Mesothelial cell of epicardium (in vitro differentiated cells): ENCODE measurements at regions not wholly inside any gene's neighbourhood (a gene's known extent, or its start where the extent isn't known, plus 50 kb on each side); places are given as distances from the start of the nearest gene placed in this dataset.

Experiments
- DNase-seq, 2 experiments: peaks; one replicate each; pipeline ENCODE4 v3.0.0; 2021; ENCODE audit warnings: low spot score in 2 of 2; ENCODE audit not compliant: unreplicated experiment in 2 of 2
- H3K27ac Mint-ChIP-seq: 2 replicates; pipeline ENCODE4 v1.8.0; 2021; ENCODE audit warnings: mixed read lengths
- H3K27me3 Mint-ChIP-seq: 2 replicates; pipeline ENCODE4 v1.8.0; 2021; ENCODE audit warnings: low read depth, mixed read lengths
- H3K36me3 Mint-ChIP-seq: 2 replicates; pipeline ENCODE4 v1.8.0; 2021; ENCODE audit warnings: mixed read lengths
- H3K4me1 Mint-ChIP-seq: 2 replicates; pipeline ENCODE4 v1.8.0; 2021; ENCODE audit warnings: mixed read lengths
- H3K4me3 Mint-ChIP-seq: 2 replicates; pipeline ENCODE4 v1.8.0; 2021; ENCODE audit warnings: mild to moderate bottlenecking, moderate library complexity, mixed read lengths
- H3K9me3 Mint-ChIP-seq: 2 replicates; pipeline ENCODE4 v1.8.0; 2021; ENCODE audit warnings: mixed read lengths
- CTCF ChIP-seq: fragments of 200-600 bp; sonication (generic); IDR thresholded peaks from one replicate; pipeline ENCODE4 v1.5.0; 2021; ENCODE audit warnings: antibody characterized with exemption; ENCODE audit not compliant: unreplicated experiment

- no peak overlapping the region for H3K27ac Mint-ChIP-seq
Measured at GRCh38 chr2:181367411-181367810, 89.8 kb upstream of the ITGA4 start.

GRCh38 chr2:181367906-181368435, 89.2 kb upstream of the ITGA4 start:
- Mint-ChIP-seq H3K27ac (no peak overlapping the region), H3K4me3 (no peak overlapping the region), H3K9me3 (no peaks in the 10 kb centered on the region), H3K27me3 (no peaks in the 10 kb centered on the region), H3K4me1 (peaks cover 11% of the 10 kb centered on the region), H3K36me3 (no peaks in the 10 kb centered on the region)
- no peak for TF ChIP-seq CTCF
- no peak for DNase-seq

More at GRCh38 chr2:181367411-181367810, 89.8 kb upstream of the ITGA4 start:
- Mint-ChIP-seq H3K36me3 (no peaks in the 10 kb centered on the region), H3K4me1 (peaks cover 6% of the 10 kb centered on the region), H3K9me3 (no peaks in the 10 kb centered on the region), H3K4me3 (no peak overlapping the region), H3K27me3 (no peaks in the 10 kb centered on the region)
- no peak for DNase-seq
- no peak for TF ChIP-seq CTCF

GRCh38 chr2:181370126-181370525, 87.1 kb upstream of the ITGA4 start:
- Mint-ChIP-seq H3K9me3 (no peaks in the 10 kb centered on the region), H3K4me3 (no peak overlapping the region), H3K4me1 (peaks cover 13% of the 10 kb centered on the region), H3K36me3 (no peaks in the 10 kb centered on the region), H3K27me3 (peaks cover 2% of the 10 kb centered on the region), H3K27ac (no peak overlapping the region)
- no peak for TF ChIP-seq CTCF
- DNase-seq = no peak

GRCh38 chr2:181371195-181371594, 86.0 kb upstream of the ITGA4 start:
- no peak for DNase-seq
- Mint-ChIP-seq H3K36me3 (no peaks in the 10 kb centered on the region), H3K9me3 (no peaks in the 10 kb centered on the region), H3K27me3 (peaks cover 2% of the 10 kb centered on the region), H3K27ac (no peak overlapping the region), H3K4me3 (no peak overlapping the region), H3K4me1 (peaks cover 13% of the 10 kb centered on the region)
- no peak for TF ChIP-seq CTCF

- no peaks in the 10 kb centered on the region for H3K36me3 Mint-ChIP-seq
- peaks cover 2% of the 10 kb centered on the region for H3K27me3 Mint-ChIP-seq
- no peak for TF ChIP-seq CTCF
- DNase-seq = no peak
- no peaks in the 10 kb centered on the region for H3K9me3 Mint-ChIP-seq
- no peak overlapping the region for H3K4me3 Mint-ChIP-seq
- H3K4me1 Mint-ChIP-seq = peaks cover 13% of the 10 kb centered on the region
- H3K27ac Mint-ChIP-seq = no peak overlapping the region
Measured at GRCh38 chr2:181371782-181372645, 85.2 kb upstream of the ITGA4 start.
